Activated naive CD4-positive, alpha-beta T cell treated with anti-CD3 and anti-CD28 coated beads, Interleukin-2, amount 50 U/mL, for 24 hours (primary cell): ENCODE measurements at regions not wholly inside any gene's neighbourhood (a gene's known extent, or its start where the extent isn't known, plus 50 kb on each side); places are given as distances from the start of the nearest gene placed in this dataset.

Experiments used
- H3K27ac Mint-ChIP-seq: one replicate; pipeline ENCODE4 v1.8.0; 2021; ENCODE audit warnings: mild to moderate bottlenecking, mixed read lengths
- H3K27me3 Mint-ChIP-seq: one replicate; pipeline ENCODE4 v1.8.0; 2021; ENCODE audit warnings: mixed read lengths
- H3K36me3 Mint-ChIP-seq: one replicate; pipeline ENCODE4 v1.8.0; 2021; ENCODE audit warnings: mixed read lengths
- H3K4me1 Mint-ChIP-seq: one replicate; pipeline ENCODE4 v1.8.0; 2021; ENCODE audit warnings: mixed read lengths
- H3K4me3 Mint-ChIP-seq: one replicate; pipeline ENCODE4 v1.8.0; 2021; ENCODE audit warnings: mild to moderate bottlenecking, mixed read lengths
- H3K9me3 Mint-ChIP-seq: one replicate; pipeline ENCODE4 v1.8.0; 2021; ENCODE audit warnings: mixed read lengths

DNA sequence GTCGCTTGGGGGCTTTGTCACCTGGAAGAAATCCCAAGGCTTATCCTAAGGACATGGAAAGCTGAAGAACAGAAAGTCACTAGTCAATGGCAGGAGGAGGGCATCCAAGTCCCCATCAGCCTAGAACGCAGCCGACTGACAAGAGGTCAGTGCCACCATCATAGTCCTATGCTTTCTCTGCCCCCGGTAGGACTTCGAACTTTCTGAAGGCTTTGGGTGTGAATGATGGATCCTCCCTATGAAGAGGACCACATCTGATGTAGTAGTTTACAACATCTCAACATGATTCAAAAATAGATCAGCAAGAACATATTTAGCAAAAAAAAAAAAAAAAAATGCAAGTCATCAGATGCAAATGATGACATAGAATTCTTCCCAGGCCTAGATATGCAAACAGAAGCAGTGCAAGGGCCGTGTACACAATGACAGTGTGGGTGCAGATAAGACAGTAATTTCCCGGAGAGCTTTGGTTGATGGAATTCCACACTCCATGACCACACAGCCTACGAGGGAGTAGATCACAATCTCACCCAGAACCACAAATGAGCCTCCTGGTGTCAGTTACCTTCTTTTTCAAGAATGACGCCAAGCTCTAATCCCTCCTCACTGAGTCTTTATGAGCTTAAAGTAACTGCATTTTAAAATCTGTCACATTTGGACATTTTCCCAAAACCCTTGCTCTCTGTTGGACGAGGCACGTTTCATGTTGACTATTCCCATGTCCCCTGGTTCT, 88.2 kb downstream of the PSMG1 start:
- Mint-ChIP-seq H3K27me3 (no peaks in the 10 kb centered on the region), H3K4me3 (no peak overlapping the region), H3K4me1 (no peaks in the 10 kb centered on the region), H3K36me3 (no peaks in the 10 kb centered on the region), H3K9me3 (no peaks in the 10 kb centered on the region), H3K27ac (no peak overlapping the region)

DNA sequence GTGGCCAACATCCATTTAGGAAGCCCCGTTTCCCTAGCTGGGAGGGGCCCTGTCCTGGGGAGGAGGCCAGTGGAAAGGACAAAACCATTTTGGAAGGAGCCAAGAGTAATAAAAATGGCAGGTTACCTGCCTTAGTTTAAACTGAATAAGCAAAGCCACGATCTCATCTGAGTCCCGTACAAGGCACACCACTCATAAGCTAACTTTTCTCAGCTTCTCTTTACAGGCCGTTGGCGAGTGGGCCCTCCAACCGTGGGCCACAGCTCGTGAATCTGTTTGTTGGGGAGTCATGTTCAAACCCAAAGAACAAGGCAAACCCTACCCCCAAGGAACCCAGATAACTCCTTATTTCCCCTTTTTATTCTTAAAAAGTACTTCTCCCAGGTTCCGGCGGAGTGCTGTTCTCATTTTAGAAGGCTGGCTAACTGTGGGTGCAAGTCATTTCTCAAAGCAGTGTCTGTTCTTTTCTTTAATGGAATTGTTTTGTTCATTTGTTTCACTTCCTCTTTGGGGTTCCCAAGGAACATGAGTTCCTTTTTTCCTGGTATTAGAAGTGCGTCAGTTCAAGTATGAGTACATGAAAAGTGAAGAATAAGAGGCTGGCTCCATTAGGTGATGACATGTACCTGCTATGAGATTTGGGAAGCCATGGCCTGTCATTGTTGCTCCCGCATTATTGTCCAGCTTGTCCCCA, 89.0 kb downstream of the PSMG1 start:
- Mint-ChIP-seq H3K9me3 (no peaks in the 10 kb centered on the region), H3K27me3 (no peaks in the 10 kb centered on the region), H3K36me3 (no peaks in the 10 kb centered on the region), H3K27ac (no peak overlapping the region), H3K4me3 (no peak overlapping the region), H3K4me1 (no peaks in the 10 kb centered on the region)

DNA sequence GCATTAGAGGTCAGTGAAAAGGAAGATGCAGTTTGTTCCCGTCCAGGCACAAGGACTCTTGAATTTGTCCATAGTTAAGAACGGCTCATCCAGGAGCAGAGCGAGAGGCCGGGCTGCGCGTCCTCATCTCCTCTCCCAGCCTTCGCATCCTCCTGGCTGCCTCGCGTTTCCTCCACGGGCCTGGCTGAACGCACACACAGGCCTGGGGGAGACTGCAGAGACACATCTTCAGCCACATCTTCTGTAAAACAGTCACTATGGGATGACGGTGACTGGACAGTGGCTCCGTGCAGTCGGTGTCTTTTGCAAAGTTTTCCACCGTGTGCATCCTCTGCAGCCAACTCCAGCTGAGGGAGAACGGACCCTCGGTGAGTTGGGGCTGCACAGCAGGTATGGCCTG, 89.7 kb downstream of the PSMG1 start:
- Mint-ChIP-seq H3K27me3 (no peaks in the 10 kb centered on the region), H3K9me3 (no peaks in the 10 kb centered on the region), H3K4me3 (no peak overlapping the region), H3K27ac (no peak overlapping the region), H3K36me3 (no peaks in the 10 kb centered on the region), H3K4me1 (no peaks in the 10 kb centered on the region)

DNA sequence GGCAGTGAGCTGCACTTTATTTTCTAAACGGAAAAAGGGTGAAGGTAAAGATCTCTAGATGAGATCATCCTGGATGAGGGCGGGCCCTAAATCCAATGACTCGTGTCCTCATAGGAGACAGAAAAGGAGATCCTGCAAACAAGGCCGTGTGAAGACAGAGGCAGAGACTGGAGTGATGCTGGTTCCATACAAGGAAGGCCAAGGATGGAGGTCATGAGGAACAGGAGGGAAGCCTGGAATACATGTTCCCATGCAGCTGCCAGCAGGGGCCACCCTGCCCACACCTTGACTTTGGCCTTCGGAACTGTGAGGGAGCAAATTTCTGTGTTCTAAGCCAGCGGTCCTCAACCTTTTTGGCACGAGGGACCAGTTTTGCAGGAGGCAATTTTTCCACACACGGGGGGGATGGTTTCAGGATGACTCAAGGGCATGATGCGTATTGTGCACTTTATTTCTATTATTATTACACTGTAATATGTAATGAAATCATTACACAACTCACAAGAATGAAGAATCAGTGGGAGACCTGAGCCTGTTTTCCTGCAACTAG, 94.3 kb downstream of the PSMG1 start:
- Mint-ChIP-seq H3K4me3 (no peak overlapping the region), H3K27me3 (no peaks in the 10 kb centered on the region), H3K27ac (no peak overlapping the region), H3K36me3 (no peaks in the 10 kb centered on the region), H3K4me1 (no peaks in the 10 kb centered on the region), H3K9me3 (no peaks in the 10 kb centered on the region)

DNA sequence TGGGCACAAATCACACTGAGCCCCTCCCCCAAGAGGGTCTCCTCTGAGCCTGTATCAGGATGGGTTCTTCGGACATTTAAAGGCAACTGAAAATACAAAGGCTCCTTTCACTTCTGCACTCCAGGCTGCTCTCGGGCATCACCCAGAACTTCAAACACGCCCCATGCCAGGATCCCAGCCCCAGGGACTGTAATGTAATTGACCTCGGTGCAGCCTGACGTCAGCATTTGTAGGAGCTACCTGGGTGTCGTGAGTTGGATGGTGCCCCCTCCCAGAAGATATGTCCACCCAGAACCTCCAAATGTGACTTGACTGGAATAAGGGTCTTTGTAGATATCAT, 95.2 kb downstream of the PSMG1 start:
- H3K27ac Mint-ChIP-seq: no peak overlapping the region
- H3K36me3 Mint-ChIP-seq: no peaks in the 10 kb centered on the region
- no peaks in the 10 kb centered on the region for H3K9me3 Mint-ChIP-seq
- H3K4me1 Mint-ChIP-seq: no peaks in the 10 kb centered on the region
- no peaks in the 10 kb centered on the region for H3K27me3 Mint-ChIP-seq
- no peak overlapping the region for H3K4me3 Mint-ChIP-seq

DNA sequence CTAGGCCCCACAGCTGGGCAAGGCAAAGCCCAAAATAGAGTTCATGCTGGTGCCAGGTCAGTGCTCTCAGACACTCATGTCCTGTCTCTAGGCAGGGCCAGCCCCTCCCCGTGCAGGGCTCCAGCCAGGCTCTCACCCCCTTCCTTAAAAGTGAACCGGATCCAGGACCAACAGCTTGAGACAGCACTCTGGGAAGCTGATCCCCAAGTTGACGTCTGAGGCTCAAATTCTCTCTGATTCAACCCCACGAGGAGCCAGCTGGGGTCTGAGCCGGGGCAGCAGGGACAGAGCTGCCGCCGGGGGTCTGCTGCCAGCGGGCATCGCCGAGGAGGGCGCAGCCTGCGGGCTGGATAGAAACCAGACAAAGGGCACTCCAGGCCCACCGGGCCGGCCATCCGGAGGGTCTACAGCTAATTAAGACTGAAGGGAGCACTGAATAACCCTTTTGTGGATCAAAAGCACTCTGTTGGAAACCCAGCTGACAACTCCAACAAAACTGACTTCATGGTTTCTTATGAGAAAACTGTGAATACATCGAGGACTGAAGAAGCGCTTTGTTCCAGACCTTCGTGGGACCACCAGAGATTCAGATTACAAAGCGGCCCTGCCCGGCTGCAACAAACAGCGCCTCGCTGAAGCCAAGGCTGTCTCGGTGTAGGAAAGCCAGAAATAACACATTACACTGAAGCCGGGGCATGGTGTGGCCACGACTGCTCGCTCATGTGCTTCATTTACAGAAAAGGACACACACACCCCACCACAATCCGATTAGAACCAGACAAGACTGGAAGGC, 95.8 kb downstream of the PSMG1 start:
- Mint-ChIP-seq H3K9me3 (no peaks in the 10 kb centered on the region), H3K36me3 (no peaks in the 10 kb centered on the region), H3K27ac (no peak overlapping the region), H3K4me3 (no peak overlapping the region), H3K27me3 (no peaks in the 10 kb centered on the region), H3K4me1 (no peaks in the 10 kb centered on the region)

DNA sequence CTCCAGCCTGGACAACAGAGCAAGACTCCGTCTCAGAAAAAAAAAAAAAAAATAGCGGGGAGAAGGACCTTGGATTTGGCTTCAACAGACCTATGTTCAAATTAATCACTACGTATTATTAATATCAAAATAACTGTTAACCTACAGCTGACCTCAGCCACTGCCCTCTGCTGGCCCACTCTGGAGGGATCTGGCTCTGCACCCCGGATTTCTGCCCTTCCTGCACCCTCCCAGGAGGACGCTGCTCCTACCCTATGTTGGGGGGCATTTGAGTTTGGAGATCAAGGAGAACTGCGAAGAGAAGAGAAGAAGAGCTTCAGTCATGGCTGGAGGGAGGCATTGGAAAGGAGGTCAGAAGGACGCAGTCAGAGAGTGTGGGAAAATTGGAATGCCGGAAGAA, 96.7 kb downstream of the PSMG1 start:
- H3K9me3 Mint-ChIP-seq: no peaks in the 10 kb centered on the region
- H3K27ac Mint-ChIP-seq: no peak overlapping the region
- peaks cover 1% of the 10 kb centered on the region for H3K27me3 Mint-ChIP-seq
- H3K4me1 Mint-ChIP-seq: no peaks in the 10 kb centered on the region
- no peak overlapping the region for H3K4me3 Mint-ChIP-seq
- no peaks in the 10 kb centered on the region for H3K36me3 Mint-ChIP-seq

DNA sequence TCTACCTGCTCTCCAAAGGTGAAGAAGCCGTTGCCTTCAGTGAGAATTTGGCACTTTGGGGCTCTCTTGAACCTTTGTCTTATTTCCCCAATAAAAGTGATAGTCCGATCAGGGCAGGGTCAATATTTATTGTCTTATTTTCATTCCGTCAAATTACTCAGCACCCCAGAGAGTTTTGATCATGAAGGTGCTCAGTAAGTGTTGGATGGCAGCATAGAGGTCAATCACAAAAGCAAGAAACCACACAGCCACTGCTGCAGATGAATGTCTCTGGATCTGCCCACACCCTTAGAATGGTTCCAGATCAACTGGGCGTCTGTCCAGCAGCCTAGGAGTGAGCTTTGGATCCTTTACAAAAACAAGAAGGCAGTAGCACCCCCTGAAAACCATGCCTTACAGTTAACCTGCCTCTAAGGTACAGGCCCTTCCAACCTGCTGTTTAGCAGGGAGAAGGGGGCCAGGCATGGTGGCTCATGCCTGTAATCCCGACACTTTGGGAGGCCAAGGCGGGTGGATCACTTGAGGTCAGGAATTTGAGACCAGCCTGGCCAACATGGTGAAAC, 97.3 kb downstream of the PSMG1 start:
- H3K9me3 Mint-ChIP-seq: no peaks in the 10 kb centered on the region
- H3K4me1 Mint-ChIP-seq: no peaks in the 10 kb centered on the region
- H3K27ac Mint-ChIP-seq: no peak overlapping the region
- H3K4me3 Mint-ChIP-seq: no peak overlapping the region
- no peaks in the 10 kb centered on the region for H3K36me3 Mint-ChIP-seq
- peaks cover 1% of the 10 kb centered on the region for H3K27me3 Mint-ChIP-seq

DNA sequence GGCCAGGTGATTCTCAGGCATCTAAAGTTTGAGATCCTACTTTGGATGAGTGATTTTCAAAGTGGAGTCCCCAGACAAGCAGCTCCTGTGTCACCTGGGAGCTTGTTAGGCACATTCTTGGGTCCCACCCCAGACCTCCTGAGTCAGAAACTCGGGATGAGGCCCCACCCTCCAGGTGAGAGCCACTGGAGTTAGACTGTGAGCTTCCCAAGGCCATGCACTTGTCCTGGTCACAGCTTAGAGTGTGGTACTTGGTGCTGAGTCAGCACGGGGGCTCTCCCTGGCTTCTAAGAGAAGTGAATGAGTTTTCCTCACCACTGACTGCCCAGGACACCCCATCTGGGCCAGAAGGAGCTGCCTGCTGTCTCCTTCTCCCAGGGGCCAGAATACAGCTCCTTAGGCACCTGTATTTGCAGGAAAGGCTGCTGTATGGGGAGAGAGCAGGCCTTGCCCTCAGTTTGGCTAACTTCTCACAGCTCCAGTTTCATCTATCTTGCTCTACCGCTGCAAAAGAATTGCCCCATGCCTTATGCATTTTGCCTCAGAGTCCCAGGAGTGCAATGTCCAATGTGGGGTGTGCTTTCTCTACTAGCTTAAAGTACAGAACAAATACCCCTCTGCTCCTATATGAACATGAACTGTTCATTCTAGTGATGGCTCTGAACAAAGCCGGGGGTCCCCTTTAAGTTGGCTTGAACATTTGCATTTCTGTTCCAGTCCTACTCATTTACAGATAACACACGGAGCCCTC, 98.1 kb downstream of the PSMG1 start:
- Mint-ChIP-seq H3K27me3 (peaks cover 1% of the 10 kb centered on the region), H3K4me1 (no peaks in the 10 kb centered on the region), H3K4me3 (no peak overlapping the region)

DNA sequence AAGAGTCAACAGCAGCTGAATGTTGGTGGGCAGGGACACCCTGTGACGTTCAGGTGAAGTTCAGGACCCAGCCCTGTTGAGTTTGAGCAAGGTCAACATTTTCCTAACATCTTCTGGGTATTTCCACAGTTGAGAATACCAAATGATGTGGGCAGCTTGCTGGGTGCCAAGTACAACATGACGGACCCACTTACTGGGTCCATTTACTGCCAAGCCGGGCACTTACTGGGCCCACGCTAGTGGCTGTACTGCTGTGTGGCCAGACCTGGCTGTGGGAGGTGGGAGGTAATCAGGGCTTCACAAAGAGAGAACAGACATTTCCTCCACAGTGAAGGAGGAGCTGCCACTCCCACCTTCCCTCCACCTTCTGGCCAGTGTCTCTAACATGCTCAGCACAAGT, 99.2 kb downstream of the PSMG1 start:
- Mint-ChIP-seq H3K27me3 (peaks cover 1% of the 10 kb centered on the region), H3K36me3 (no peaks in the 10 kb centered on the region), H3K27ac (no peak overlapping the region), H3K4me3 (no peak overlapping the region), H3K9me3 (no peaks in the 10 kb centered on the region), H3K4me1 (no peaks in the 10 kb centered on the region)

More for the DNA sequence above, 98.1 kb downstream of the PSMG1 start:
- Mint-ChIP-seq H3K27ac (no peak overlapping the region), H3K9me3 (no peaks in the 10 kb centered on the region), H3K36me3 (no peaks in the 10 kb centered on the region)

DNA sequence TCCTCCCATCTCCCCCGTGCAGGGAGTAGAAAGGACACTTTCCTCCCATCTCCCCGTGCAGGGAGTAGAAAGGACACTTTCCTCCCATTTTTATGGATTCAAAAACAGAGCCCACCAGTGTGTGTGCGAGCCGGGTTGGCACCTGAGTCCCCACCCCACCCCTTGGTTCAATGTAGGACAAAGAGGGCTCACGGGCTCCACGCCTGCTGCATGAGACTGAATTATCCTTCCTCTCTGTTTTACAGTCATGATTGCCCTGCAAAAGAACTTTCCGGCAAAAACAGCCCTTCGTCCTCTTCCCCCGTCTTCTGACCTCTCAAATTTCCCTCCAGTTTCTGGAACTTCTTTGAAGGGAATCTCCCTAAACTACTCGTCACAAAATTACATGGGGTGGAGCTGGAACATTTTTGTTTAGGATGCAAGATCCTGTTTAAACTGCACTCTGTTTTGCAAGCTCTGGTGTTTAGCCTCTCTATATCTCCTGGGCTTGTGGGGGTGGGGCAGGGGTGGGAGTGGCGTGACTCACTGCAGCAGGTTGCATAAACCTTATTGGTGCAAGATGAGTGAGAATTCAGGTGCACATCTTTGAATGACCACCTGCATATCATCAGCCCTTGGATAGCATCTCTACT, 99.8 kb downstream of the PSMG1 start:
- Mint-ChIP-seq H3K9me3 (no peaks in the 10 kb centered on the region), H3K36me3 (no peaks in the 10 kb centered on the region)

DNA sequence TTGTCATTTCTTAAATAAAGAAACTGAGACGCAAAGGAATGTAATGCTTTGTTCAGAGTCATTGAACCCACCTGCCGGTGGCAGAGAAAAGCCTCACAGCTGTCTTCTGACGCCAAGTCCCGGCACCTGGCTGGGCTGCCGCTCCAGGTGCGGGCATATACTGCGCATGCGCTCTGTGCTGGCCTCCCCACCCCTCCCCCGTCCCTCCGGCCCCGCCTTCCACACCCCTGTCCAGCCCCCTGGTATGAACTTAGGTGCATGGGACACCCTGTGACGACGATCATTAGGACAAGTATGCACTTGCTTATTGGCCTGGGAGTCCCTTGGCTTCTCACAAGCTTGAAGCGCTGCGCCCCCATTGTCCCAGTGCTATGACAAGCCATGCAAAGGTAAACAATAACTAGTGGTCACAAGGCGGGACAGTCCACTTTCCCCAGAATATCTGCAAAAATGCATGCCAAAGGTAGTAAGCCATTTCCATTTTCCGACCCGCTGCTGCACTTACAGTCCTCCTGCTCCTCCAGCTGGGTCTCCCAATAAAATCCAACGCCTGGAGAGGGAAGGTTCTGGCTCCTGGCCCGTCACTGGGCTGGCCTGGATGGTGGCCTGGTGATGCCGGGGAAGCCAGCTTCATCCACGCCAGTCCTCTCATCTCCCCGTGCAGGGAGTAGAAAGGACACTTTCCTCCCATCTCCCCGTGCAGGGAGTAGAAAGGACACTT, 100.4 kb downstream of the PSMG1 start:
- H3K36me3 Mint-ChIP-seq: no peaks in the 10 kb centered on the region
- H3K27ac Mint-ChIP-seq: no peak overlapping the region
- H3K4me3 Mint-ChIP-seq: no peak overlapping the region
- H3K4me1 Mint-ChIP-seq: no peaks in the 10 kb centered on the region
- no peaks in the 10 kb centered on the region for H3K9me3 Mint-ChIP-seq
- peaks cover 8% of the 10 kb centered on the region for H3K27me3 Mint-ChIP-seq

More for the DNA sequence above, 99.8 kb downstream of the PSMG1 start:
- Mint-ChIP-seq H3K27me3 (peaks cover 5% of the 10 kb centered on the region), H3K4me3 (no peak overlapping the region), H3K4me1 (no peaks in the 10 kb centered on the region), H3K27ac (no peak overlapping the region)

DNA sequence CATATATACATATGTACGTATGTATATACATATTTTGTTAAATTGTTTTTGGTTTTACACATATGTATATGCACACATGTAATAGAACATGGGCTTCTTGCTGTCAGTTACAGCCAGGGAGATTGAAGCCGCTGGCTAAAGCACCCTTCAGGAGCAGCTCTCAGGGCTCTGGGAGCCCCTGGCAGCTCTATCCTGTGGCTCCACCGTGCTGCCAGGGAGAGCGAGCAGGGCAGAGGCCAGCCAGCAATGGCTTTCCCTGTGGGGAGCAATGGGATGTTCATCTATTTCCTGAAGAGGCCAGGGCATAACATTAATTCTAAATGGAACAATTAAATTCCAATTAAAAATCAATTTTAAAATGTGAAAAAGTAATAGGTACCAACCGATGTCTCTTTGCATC, 102.9 kb downstream of the PSMG1 start:
- Mint-ChIP-seq H3K4me1 (no peaks in the 10 kb centered on the region), H3K9me3 (no peaks in the 10 kb centered on the region), H3K27ac (no peak overlapping the region), H3K36me3 (no peaks in the 10 kb centered on the region), H3K27me3 (peaks cover 14% of the 10 kb centered on the region), H3K4me3 (no peak overlapping the region)

DNA sequence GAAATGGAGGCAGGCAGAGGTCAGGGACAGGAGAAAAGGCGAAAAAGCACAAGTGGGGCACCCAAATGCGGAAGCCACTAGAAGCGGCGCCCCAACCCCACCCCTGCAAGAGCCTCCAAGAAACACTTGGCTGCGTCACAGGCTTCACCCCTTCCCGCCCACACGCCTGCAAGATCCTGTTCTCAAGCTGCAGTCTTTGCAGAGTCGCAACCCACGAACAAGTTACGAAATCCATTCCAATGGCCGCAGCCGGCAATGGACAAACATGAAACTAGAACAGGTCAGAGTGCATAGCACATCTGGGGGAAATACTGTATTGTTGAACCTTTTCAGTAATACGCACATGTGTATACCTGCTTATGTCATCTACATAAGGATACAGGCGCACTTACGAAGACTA, 103.6 kb downstream of the PSMG1 start:
- no peaks in the 10 kb centered on the region for H3K9me3 Mint-ChIP-seq
- no peaks in the 10 kb centered on the region for H3K4me1 Mint-ChIP-seq
- no peak overlapping the region for H3K27ac Mint-ChIP-seq
- H3K4me3 Mint-ChIP-seq: no peak overlapping the region
- H3K36me3 Mint-ChIP-seq: no peaks in the 10 kb centered on the region
- peaks cover 16% of the 10 kb centered on the region for H3K27me3 Mint-ChIP-seq
